HG02852 (cell line): ENCODE measurements at regions not wholly inside any gene's neighbourhood (a gene's known extent, or its start where the extent isn't known, plus 50 kb on each side); places are given as distances from the start of the nearest gene placed in this dataset.

ENCODE experiments used
- ATAC-seq: cut with Tn5 transposase; IDR thresholded peaks from one replicate; pipeline ENCODE4 v1.9.1; 2021; ENCODE audit warnings: mild to moderate bottlenecking, moderate library complexity; ENCODE audit not compliant: unreplicated experiment

- no peak for ATAC-seq
Measured at GRCh38 chr2:217062768-217063167, 202.9 kb upstream of the TNP1 start.

- ATAC-seq = no peak
Measured at GRCh38 chr2:217061916-217062505, 202.1 kb upstream of the TNP1 start.

- no peak for ATAC-seq
Measured at GRCh38 chr2:217060951-217061547, 201.2 kb upstream of the TNP1 start.

- no peak for ATAC-seq
Measured at GRCh38 chr2:217060516-217060915, 200.7 kb upstream of the TNP1 start.

- no peak for ATAC-seq
Measured at GRCh38 chr2:217058791-217059755, 199.2 kb upstream of the TNP1 start.

- ATAC-seq = no peak
Measured at GRCh38 chr2:217057773-217058172, 197.9 kb upstream of the TNP1 start.

- ATAC-seq = no peak
Measured at GRCh38 chr2:217055624-217056023, 195.8 kb upstream of the TNP1 start.

- ATAC-seq = no peak
Measured at GRCh38 chr2:217054791-217055190, 194.9 kb upstream of the TNP1 start.

- ATAC-seq = no peak
Measured at GRCh38 chr2:217052856-217053577, 193.2 kb upstream of the TNP1 start.

- no peak for ATAC-seq
Measured at GRCh38 chr2:217051416-217051815, 191.6 kb upstream of the TNP1 start.

GRCh38 chr2:217049956-217050355 lies 190.1 kb upstream of the TNP1 start:
- ATAC-seq = no peak

GRCh38 chr2:217049422-217049821 lies 189.6 kb upstream of the TNP1 start:
- no peak for ATAC-seq

GRCh38 chr2:217048730-217049129 lies 188.9 kb upstream of the TNP1 start:
- no peak for ATAC-seq

GRCh38 chr2:217047631-217048030 lies 187.8 kb upstream of the TNP1 start:
- ATAC-seq = no peak

- no peak for ATAC-seq
Measured at GRCh38 chr2:217047209-217047608, 187.3 kb upstream of the TNP1 start.

GRCh38 chr2:217045700-217046475 lies 186.0 kb upstream of the TNP1 start:
- ATAC-seq = no peak

- ATAC-seq = no peak
Measured at GRCh38 chr2:217040099-217040498, 180.2 kb upstream of the TNP1 start.

- no peak for ATAC-seq
Measured at GRCh38 chr2:217038001-217038400, 178.1 kb upstream of the TNP1 start.

GRCh38 chr2:217037353-217037752 lies 177.5 kb upstream of the TNP1 start:
- no peak for ATAC-seq

GRCh38 chr2:217035967-217036366 lies 176.1 kb upstream of the TNP1 start:
- no peak for ATAC-seq
